ENCODE measurements at regions not wholly inside any gene's neighbourhood (a gene's known extent, or its start where the extent isn't known, plus 50 kb on each side); places are given as distances from the start of the nearest gene placed in this dataset.
A peak's percentile ranks its signal among the peaks of the same experiment; 100 is the strongest.

- BruUV-seq (replicated peaks): no TSS peak
- H3K36me3 ChIP-seq (replicated peaks in 1 of 2; ENCODE audit: control insufficient read depth in 1 of 2, insufficient read depth in 2 of 2, low read length in 2 of 2): no peaks in the 10 kb centered on the region; a peak in 1 of 5 replicates
- H3K27me3 ChIP-seq (ENCODE audit: control insufficient read depth in 1 of 2, insufficient read depth in 2 of 2, low read length in 2 of 2): peaks cover 0 to 5% of the 10 kb centered on the region in 2 experiments; a peak in 3 of 5 replicates
- no peak overlapping the region for H3K4me3 ChIP-seq (replicated peaks in 1 of 3; ENCODE audit: insufficient read depth in 1 of 3, low read depth in 2 of 3, low read length in 3 of 3)
- H3K4me1 ChIP-seq (ENCODE audit: insufficient read depth, low read length): no peaks in the 10 kb centered on the region
- H3K79me2 ChIP-seq (ENCODE audit: insufficient read depth, low read length): no peaks in the 10 kb centered on the region
- no peak overlapping the region for H3K27ac ChIP-seq (ENCODE audit: extremely low read length, insufficient read depth, low read length)
- FAIRE-seq: no peak
- in situ Hi-C loops (cut with HindIII; ENCODE audit: extremely low pct_ligation_motif_present, low pct_unique_long_range_greater_than_20kb) (no loop called here), intact Hi-C loops (cut with micrococcal nuclease; ENCODE audit: unreplicated experiment) (no loop called here)
- no peak overlapping the region for H3K9ac ChIP-seq (ENCODE audit: insufficient read depth, low read depth, low read length)
- TF ChIP-seq CEBPB (IDR thresholded peaks at IDR 0.05; ENCODE audit: borderline replicate concordance, low read depth, low read length) (peak; percentile 14; the same call in 1 of the 2 replicates), ZNF136 (CRISPR knock-in tag; IDR thresholded peaks at IDR 0.05; ENCODE audit: low read depth) (no peak), ZNF235 (CRISPR knock-in tag; IDR thresholded peaks at IDR 0.05; ENCODE audit: borderline replicate concordance) (no peak), IKZF4 (CRISPR knock-in tag; IDR thresholded peaks at IDR 0.05; ENCODE audit: borderline replicate concordance, low read depth, not compliant biosample characterization) (no peak)
- TF ChIP-seq, protein P1, sequence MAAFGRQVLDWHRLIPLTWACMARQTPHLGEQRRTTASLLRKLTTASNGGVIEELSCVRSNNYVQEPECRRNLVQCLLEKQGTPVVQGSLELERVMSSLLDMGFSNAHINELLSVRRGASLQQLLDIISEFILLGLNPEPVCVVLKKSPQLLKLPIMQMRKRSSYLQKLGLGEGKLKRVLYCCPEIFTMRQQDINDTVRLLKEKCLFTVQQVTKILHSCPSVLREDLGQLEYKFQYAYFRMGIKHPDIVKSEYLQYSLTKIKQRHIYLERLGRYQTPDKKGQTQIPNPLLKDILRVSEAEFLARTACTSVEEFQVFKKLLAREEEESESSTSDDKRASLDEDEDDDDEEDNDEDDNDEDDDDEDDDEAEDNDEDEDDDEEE (CRISPR knock-in tag; IDR thresholded peaks at IDR 0.05): no peak
- ATAC-seq: no peak
- ChIA-PET POLR2A (no interaction called here), CTCF (ENCODE audit: low intra/inter-chr PET ratio, low total read pairs) (no interaction called here)
- no peak overlapping the region for H3K4me2 ChIP-seq (ENCODE audit: low read depth, low read length)
- no peak for DNase-seq (ENCODE audit: low spot score)
- H4K20me1 ChIP-seq (ENCODE audit: insufficient read depth, low read length): no peaks in the 10 kb centered on the region; the same call in 1 of the 2 replicates
- H2AFZ ChIP-seq (ENCODE audit: low read length): no peak overlapping the region
- 0% methylated on average over 1 of the region's 1 CpG for WGBS (ENCODE audit: low lambda C conversion rate)
- H3K9me3 ChIP-seq (ENCODE audit: low read length): no peaks in the 10 kb centered on the region
These were observed 105.3 kb downstream of the RCN1 start for GRCh38 chr11:32196137-32196536.

DNA sequence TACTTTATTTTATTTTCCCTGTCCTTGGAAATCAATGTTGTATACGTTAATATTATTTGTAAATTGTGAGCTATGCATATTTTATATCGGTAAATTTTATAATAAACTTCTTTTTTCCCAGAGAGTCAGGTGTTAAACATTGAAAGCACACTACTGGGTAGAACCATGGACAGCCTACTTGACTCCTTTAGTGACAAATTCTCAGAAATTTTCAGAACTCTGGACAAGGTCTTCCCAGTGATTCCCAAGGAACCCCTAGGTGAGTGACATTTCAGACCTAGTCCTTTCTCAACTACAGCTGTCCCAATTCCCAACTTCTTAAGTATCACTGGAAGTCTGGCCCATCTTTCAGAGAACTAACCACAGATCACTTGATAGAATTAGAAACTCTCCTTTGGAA lies 107.2 kb downstream of the RCN1 start:
- no peak overlapping the region for H3K9ac ChIP-seq (ENCODE audit: insufficient read depth, low read depth, low read length)
- H3K4me1 ChIP-seq (ENCODE audit: insufficient read depth, low read length): no peaks in the 10 kb centered on the region
- intact Hi-C loops (cut with micrococcal nuclease; ENCODE audit: unreplicated experiment): no loop called here
- FAIRE-seq (no peak), DNase-seq (ENCODE audit: low spot score) (no peak), ATAC-seq (no peak)
- WGBS (ENCODE audit: low lambda C conversion rate): 0% methylated on average over 2 of the region's 2 CpGs
- no peaks in the 10 kb centered on the region; the same call in 1 of the 2 replicates for H4K20me1 ChIP-seq (ENCODE audit: insufficient read depth, low read length)
- BruUV-seq (replicated peaks): no TSS peak
- ChIA-PET POLR2A (no interaction called here), CTCF (ENCODE audit: low intra/inter-chr PET ratio, low total read pairs) (no interaction called here)
- peaks cover 0 to 5% of the 10 kb centered on the region in 2 experiments; a peak in 3 of 5 replicates for H3K27me3 ChIP-seq (ENCODE audit: control insufficient read depth in 1 of 2, insufficient read depth in 2 of 2, low read length in 2 of 2)
- H2AFZ ChIP-seq (ENCODE audit: low read length): no peak overlapping the region
- in situ Hi-C loops (cut with HindIII; ENCODE audit: extremely low pct_ligation_motif_present, low pct_unique_long_range_greater_than_20kb): no loop called here
- H3K4me3 ChIP-seq (replicated peaks in 1 of 3; ENCODE audit: insufficient read depth in 1 of 3, low read depth in 2 of 3, low read length in 3 of 3): no peak overlapping the region
- H3K79me2 ChIP-seq (ENCODE audit: insufficient read depth, low read length): no peaks in the 10 kb centered on the region
- TF ChIP-seq, protein P2, sequence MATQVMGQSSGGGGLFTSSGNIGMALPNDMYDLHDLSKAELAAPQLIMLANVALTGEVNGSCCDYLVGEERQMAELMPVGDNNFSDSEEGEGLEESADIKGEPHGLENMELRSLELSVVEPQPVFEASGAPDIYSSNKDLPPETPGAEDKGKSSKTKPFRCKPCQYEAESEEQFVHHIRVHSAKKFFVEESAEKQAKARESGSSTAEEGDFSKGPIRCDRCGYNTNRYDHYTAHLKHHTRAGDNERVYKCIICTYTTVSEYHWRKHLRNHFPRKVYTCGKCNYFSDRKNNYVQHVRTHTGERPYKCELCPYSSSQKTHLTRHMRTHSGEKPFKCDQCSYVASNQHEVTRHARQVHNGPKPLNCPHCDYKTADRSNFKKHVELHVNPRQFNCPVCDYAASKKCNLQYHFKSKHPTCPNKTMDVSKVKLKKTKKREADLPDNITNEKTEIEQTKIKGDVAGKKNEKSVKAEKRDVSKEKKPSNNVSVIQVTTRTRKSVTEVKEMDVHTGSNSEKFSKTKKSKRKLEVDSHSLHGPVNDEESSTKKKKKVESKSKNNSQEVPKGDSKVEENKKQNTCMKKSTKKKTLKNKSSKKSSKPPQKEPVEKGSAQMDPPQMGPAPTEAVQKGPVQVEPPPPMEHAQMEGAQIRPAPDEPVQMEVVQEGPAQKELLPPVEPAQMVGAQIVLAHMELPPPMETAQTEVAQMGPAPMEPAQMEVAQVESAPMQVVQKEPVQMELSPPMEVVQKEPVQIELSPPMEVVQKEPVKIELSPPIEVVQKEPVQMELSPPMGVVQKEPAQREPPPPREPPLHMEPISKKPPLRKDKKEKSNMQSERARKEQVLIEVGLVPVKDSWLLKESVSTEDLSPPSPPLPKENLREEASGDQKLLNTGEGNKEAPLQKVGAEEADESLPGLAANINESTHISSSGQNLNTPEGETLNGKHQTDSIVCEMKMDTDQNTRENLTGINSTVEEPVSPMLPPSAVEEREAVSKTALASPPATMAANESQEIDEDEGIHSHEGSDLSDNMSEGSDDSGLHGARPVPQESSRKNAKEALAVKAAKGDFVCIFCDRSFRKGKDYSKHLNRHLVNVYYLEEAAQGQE (IDR thresholded peaks at IDR 0.05; ENCODE audit: borderline replicate concordance in 1 of 2, low read depth in 1 of 2, low read length in 2 of 2): peak in 1 of 2 experiments; percentile 85; a peak in 3 of 4 replicates
- no peak for TF ChIP-seq TBX2 (CRISPR knock-in tag; IDR thresholded peaks at IDR 0.05; ENCODE audit: borderline replicate concordance)
- TF ChIP-seq, protein P3, sequence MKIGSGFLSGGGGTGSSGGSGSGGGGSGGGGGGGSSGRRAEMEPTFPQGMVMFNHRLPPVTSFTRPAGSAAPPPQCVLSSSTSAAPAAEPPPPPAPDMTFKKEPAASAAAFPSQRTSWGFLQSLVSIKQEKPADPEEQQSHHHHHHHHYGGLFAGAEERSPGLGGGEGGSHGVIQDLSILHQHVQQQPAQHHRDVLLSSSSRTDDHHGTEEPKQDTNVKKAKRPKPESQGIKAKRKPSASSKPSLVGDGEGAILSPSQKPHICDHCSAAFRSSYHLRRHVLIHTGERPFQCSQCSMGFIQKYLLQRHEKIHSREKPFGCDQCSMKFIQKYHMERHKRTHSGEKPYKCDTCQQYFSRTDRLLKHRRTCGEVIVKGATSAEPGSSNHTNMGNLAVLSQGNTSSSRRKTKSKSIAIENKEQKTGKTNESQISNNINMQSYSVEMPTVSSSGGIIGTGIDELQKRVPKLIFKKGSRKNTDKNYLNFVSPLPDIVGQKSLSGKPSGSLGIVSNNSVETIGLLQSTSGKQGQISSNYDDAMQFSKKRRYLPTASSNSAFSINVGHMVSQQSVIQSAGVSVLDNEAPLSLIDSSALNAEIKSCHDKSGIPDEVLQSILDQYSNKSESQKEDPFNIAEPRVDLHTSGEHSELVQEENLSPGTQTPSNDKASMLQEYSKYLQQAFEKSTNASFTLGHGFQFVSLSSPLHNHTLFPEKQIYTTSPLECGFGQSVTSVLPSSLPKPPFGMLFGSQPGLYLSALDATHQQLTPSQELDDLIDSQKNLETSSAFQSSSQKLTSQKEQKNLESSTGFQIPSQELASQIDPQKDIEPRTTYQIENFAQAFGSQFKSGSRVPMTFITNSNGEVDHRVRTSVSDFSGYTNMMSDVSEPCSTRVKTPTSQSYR (CRISPR knock-in tag; IDR thresholded peaks at IDR 0.05; ENCODE audit: borderline replicate concordance): no peak
- TF ChIP-seq MIER2 (CRISPR knock-in tag; IDR thresholded peaks at IDR 0.05): peak; percentile 40; the same call in 1 of the 2 replicates
- no peak for TF ChIP-seq ZNF616 (CRISPR knock-in tag; IDR thresholded peaks at IDR 0.05; ENCODE audit: low read depth)
- H3K4me2 ChIP-seq (ENCODE audit: low read depth, low read length): no peak overlapping the region
- no peak overlapping the region for H3K27ac ChIP-seq (ENCODE audit: extremely low read length, insufficient read depth, low read length)
- no peaks in the 10 kb centered on the region; a peak in 1 of 5 replicates for H3K36me3 ChIP-seq (replicated peaks in 1 of 2; ENCODE audit: control insufficient read depth in 1 of 2, insufficient read depth in 2 of 2, low read length in 2 of 2)
- no peaks in the 10 kb centered on the region for H3K9me3 ChIP-seq (ENCODE audit: low read length)
